ENCODE measurements at regions not wholly inside any gene's neighbourhood (a gene's known extent, or its start where the extent isn't known, plus 50 kb on each side); places are given as distances from the start of the nearest gene placed in this dataset.
"Not testable (repeated sequence)": the region's sequence is repeated elsewhere in the genome, so short reads cannot be mapped to it uniquely, and the experiment has no call there.

GRCh38 chr15:95149036-95149435 lies 917.7 kb downstream of the MCTP2 start:
- no peak overlapping the region for H3K4me3 ChIP-seq (ENCODE audit: low read depth, low read length, poor library complexity, severe bottlenecking)
- no peak for TF ChIP-seq EZH2 (IDR thresholded peaks at IDR 0.05; ENCODE audit: borderline replicate concordance, low read length)
- no peak for TF ChIP-seq CTCF (IDR thresholded peaks at IDR 0.05; ENCODE audit: low read length)
- no peak overlapping the region for H3K27ac ChIP-seq (ENCODE audit: low read depth, low read length, poor library complexity, severe bottlenecking)
- no peak overlapping the region for H2AFZ ChIP-seq (ENCODE audit: low read length)
- no peaks in the 10 kb centered on the region for H3K9me3 ChIP-seq (ENCODE audit: low read length)
- H3K27me3 ChIP-seq (ENCODE audit: insufficient read depth, low read length): no peaks in the 10 kb centered on the region
- no peak overlapping the region for H3K9ac ChIP-seq (ENCODE audit: low read length)
- no peaks in the 10 kb centered on the region for H4K20me1 ChIP-seq (ENCODE audit: insufficient read depth, low read length)
- H3K79me2 ChIP-seq (ENCODE audit: insufficient read depth, low read length): no peaks in the 10 kb centered on the region
- no peak overlapping the region for H3K4me2 ChIP-seq (ENCODE audit: low read length)
- no peaks in the 10 kb centered on the region for H3K4me1 ChIP-seq (ENCODE audit: insufficient read depth, low read length, severe bottlenecking)
- no peaks in the 10 kb centered on the region for H3F3A ChIP-seq (ENCODE audit: insufficient read depth, low read length)
- no peaks in the 10 kb centered on the region for H3K36me3 ChIP-seq (ENCODE audit: insufficient read depth, low read length)
- H3K9me2 ChIP-seq (ENCODE audit: low read depth, low read length): no peaks in the 10 kb centered on the region

- Histone ChIP-seq H3K27ac (ENCODE audit: low read depth, low read length, poor library complexity, severe bottlenecking) (no peak overlapping the region), H2AFZ (ENCODE audit: low read length) (no peak overlapping the region), H3F3A (ENCODE audit: insufficient read depth, low read length) (no peaks in the 10 kb centered on the region), H3K9me3 (ENCODE audit: low read length) (no peaks in the 10 kb centered on the region), H3K9me2 (ENCODE audit: low read depth, low read length) (no peaks in the 10 kb centered on the region), H3K9ac (ENCODE audit: low read length) (no peak overlapping the region), H3K4me3 (ENCODE audit: low read depth, low read length, poor library complexity, severe bottlenecking) (no peak overlapping the region), H4K20me1 (ENCODE audit: insufficient read depth, low read length) (no peaks in the 10 kb centered on the region), H3K27me3 (ENCODE audit: insufficient read depth, low read length) (no peaks in the 10 kb centered on the region), H3K36me3 (ENCODE audit: insufficient read depth, low read length) (no peaks in the 10 kb centered on the region), H3K4me2 (ENCODE audit: low read length) (no peak overlapping the region), H3K4me1 (ENCODE audit: insufficient read depth, low read length, severe bottlenecking) (no peaks in the 10 kb centered on the region), H3K79me2 (ENCODE audit: insufficient read depth, low read length) (no peaks in the 10 kb centered on the region)
- no peak for TF ChIP-seq EZH2 (IDR thresholded peaks at IDR 0.05; ENCODE audit: borderline replicate concordance, low read length)
Observed at GRCh38 chr15:95149771-95150170, 918.4 kb downstream of the MCTP2 start.

- no peaks in the 10 kb centered on the region for H3K79me2 ChIP-seq (ENCODE audit: insufficient read depth, low read length)
- no peaks in the 10 kb centered on the region for H3K9me3 ChIP-seq (ENCODE audit: low read length)
- H3K4me3 ChIP-seq (ENCODE audit: low read depth, low read length, poor library complexity, severe bottlenecking): no peak overlapping the region
- no peaks in the 10 kb centered on the region for H3K36me3 ChIP-seq (ENCODE audit: insufficient read depth, low read length)
- H3K27ac ChIP-seq (ENCODE audit: low read depth, low read length, poor library complexity, severe bottlenecking): no peak overlapping the region
- no peaks in the 10 kb centered on the region for H3K4me1 ChIP-seq (ENCODE audit: insufficient read depth, low read length, severe bottlenecking)
- TF ChIP-seq EZH2 (IDR thresholded peaks at IDR 0.05; ENCODE audit: borderline replicate concordance, low read length) (no peak), CTCF (IDR thresholded peaks at IDR 0.05; ENCODE audit: low read length) (no peak)
- no peaks in the 10 kb centered on the region for H3K9me2 ChIP-seq (ENCODE audit: low read depth, low read length)
- H3F3A ChIP-seq (ENCODE audit: insufficient read depth, low read length): no peaks in the 10 kb centered on the region
- no peak overlapping the region for H3K4me2 ChIP-seq (ENCODE audit: low read length)
- no peaks in the 10 kb centered on the region for H4K20me1 ChIP-seq (ENCODE audit: insufficient read depth, low read length)
- no peak overlapping the region for H3K9ac ChIP-seq (ENCODE audit: low read length)
- no peaks in the 10 kb centered on the region for H3K27me3 ChIP-seq (ENCODE audit: insufficient read depth, low read length)
- no peak overlapping the region for H2AFZ ChIP-seq (ENCODE audit: low read length)
Observed at GRCh38 chr15:95150466-95150865, 919.1 kb downstream of the MCTP2 start.

GRCh38 chr15:95152741-95153140 lies 921.4 kb downstream of the MCTP2 start:
- Histone ChIP-seq H3K79me2 (ENCODE audit: insufficient read depth, low read length) (no peaks in the 10 kb centered on the region), H3K9me2 (ENCODE audit: low read depth, low read length) (no peaks in the 10 kb centered on the region), H3F3A (ENCODE audit: insufficient read depth, low read length) (no peaks in the 10 kb centered on the region), H3K4me3 (ENCODE audit: low read depth, low read length, poor library complexity, severe bottlenecking) (no peak overlapping the region), H3K4me2 (ENCODE audit: low read length) (no peak overlapping the region), H3K27me3 (ENCODE audit: insufficient read depth, low read length) (no peaks in the 10 kb centered on the region), H3K9ac (ENCODE audit: low read length) (no peak overlapping the region), H4K20me1 (ENCODE audit: insufficient read depth, low read length) (no peaks in the 10 kb centered on the region), H3K4me1 (ENCODE audit: insufficient read depth, low read length, severe bottlenecking) (no peaks in the 10 kb centered on the region), H3K36me3 (ENCODE audit: insufficient read depth, low read length) (no peaks in the 10 kb centered on the region), H3K9me3 (ENCODE audit: low read length) (no peaks in the 10 kb centered on the region), H3K27ac (ENCODE audit: low read depth, low read length, poor library complexity, severe bottlenecking) (no peak overlapping the region), H2AFZ (ENCODE audit: low read length) (no peak overlapping the region)
- TF ChIP-seq EZH2 (IDR thresholded peaks at IDR 0.05; ENCODE audit: borderline replicate concordance, low read length) (no peak), CTCF (IDR thresholded peaks at IDR 0.05; ENCODE audit: low read length) (no peak)

- H3K4me3 ChIP-seq (ENCODE audit: low read depth, low read length, poor library complexity, severe bottlenecking); H3K36me3 ChIP-seq (ENCODE audit: insufficient read depth, low read length); H3K27ac ChIP-seq (ENCODE audit: low read depth, low read length, poor library complexity, severe bottlenecking); H3K9me2 ChIP-seq (ENCODE audit: low read depth, low read length); H3K79me2 ChIP-seq (ENCODE audit: insufficient read depth, low read length); H3K4me1 ChIP-seq (ENCODE audit: insufficient read depth, low read length, severe bottlenecking); H3F3A ChIP-seq (ENCODE audit: insufficient read depth, low read length); H2AFZ ChIP-seq (ENCODE audit: low read length); H4K20me1 ChIP-seq (ENCODE audit: insufficient read depth, low read length); H3K4me2 ChIP-seq (ENCODE audit: low read length); H3K9ac ChIP-seq (ENCODE audit: low read length); H3K9me3 ChIP-seq (ENCODE audit: low read length); H3K27me3 ChIP-seq (ENCODE audit: insufficient read depth, low read length): not testable (repeated sequence)
Observed at GRCh38 chr15:95153201-95153600, 921.8 kb downstream of the MCTP2 start.
